Cardiac fibroblast (primary cell): ENCODE measurements at regions not wholly inside any gene's neighbourhood (a gene's known extent, or its start where the extent isn't known, plus 50 kb on each side); places are given as distances from the start of the nearest gene placed in this dataset.

ENCODE experiments used
- DNase-seq, 2 donors: peaks; one replicate each; pipeline versions ENCODE4 v3.0.0 to v3.0.0-alpha.2; 2010; ENCODE audit warnings: low read depth in 2 of 2
- H3K4me3 ChIP-seq, 2 donors: replicated peaks in 1 of 2; 1 replicate in 1 of 2; 2 replicates in 1 of 2; pipeline ENCODE4 v1.5.1; 2011; ENCODE audit warnings: low read depth in 2 of 2, low read length in 2 of 2, mild to moderate bottlenecking in 2 of 2, moderate library complexity in 1 of 2
- TF ChIP-seq, protein P1 (sequence below): IDR thresholded peaks from one replicate; pipeline ENCODE4 v1.5.1; 2011; ENCODE audit warnings: low read depth, mild to moderate bottlenecking, low read length, inconsistent platforms

- H3K4me3 ChIP-seq: no peak overlapping the region
- TF ChIP-seq, protein P1, sequence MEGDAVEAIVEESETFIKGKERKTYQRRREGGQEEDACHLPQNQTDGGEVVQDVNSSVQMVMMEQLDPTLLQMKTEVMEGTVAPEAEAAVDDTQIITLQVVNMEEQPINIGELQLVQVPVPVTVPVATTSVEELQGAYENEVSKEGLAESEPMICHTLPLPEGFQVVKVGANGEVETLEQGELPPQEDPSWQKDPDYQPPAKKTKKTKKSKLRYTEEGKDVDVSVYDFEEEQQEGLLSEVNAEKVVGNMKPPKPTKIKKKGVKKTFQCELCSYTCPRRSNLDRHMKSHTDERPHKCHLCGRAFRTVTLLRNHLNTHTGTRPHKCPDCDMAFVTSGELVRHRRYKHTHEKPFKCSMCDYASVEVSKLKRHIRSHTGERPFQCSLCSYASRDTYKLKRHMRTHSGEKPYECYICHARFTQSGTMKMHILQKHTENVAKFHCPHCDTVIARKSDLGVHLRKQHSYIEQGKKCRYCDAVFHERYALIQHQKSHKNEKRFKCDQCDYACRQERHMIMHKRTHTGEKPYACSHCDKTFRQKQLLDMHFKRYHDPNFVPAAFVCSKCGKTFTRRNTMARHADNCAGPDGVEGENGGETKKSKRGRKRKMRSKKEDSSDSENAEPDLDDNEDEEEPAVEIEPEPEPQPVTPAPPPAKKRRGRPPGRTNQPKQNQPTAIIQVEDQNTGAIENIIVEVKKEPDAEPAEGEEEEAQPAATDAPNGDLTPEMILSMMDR: no peak
- DNase-seq: no peak
These were observed 1603.9 kb downstream of the ADGRL3 start for GRCh38 chr4:62804075-62804474.

DNA sequence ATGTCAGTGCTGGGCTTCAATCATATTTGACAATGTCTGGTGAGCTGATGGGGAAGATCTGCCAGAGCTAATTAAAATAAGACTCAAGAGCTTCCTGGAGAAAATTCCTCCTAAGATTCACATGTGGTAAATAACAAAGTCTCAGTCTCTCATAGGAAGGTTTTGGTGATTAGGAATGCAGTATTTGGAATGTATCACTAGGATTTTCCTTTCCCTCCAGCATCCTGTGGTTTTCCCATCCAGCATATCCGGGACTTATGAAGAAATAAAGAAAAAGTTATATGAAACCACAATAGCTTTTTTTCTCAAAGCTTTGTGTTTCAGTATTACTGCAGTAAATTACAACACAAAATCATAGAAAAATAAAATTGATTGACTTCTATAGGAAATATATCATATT, 1597.1 kb downstream of the ADGRL3 start:
- DNase-seq: no peak
- TF ChIP-seq, protein P1: no peak
- H3K4me3 ChIP-seq: no peak overlapping the region

DNA sequence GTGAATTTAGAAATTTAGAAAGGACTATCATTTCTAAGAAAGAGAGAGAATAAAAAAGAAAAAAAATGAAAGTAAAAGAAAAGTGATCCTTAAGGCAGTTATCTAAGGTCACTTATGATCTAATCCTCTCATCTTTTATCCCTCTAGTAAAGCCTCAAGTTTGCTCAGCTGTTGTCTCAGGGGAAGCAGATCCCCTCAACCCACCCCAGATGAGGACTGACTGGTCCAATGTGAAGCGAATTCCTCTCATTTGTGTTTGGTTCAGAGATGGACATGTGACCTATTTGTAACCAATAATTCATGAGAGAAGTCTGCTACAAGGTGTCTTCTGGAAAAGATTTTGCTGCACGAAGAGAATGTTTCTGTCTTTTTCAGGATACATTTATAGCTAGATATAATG, 1591.3 kb downstream of the ADGRL3 start:
- DNase-seq: no peak
- no peak overlapping the region for H3K4me3 ChIP-seq
- TF ChIP-seq, protein P1: no peak

GRCh38 chr4:62771983-62772557, 1571.9 kb downstream of the ADGRL3 start:
- DNase-seq: no peak
- TF ChIP-seq, protein P1: no peak
- no peak overlapping the region for H3K4me3 ChIP-seq

DNA sequence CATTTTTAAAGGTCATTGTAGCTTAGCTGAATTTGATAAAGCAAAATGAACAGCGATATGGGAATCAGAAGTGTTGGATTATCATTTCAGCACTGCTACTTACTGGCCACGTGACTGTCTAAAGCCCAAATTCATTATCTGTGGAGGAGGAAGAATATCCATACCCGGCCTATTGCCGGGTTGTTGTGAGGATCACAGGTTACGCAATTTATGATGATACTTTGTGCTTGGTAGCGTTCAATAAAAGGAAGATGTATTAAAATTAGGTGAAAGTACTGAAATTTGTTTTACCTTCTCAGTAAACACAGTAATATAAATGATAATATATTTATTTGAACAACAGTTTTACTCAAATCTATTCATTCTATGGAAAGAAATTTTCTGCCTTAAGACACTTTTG, 1540.2 kb downstream of the ADGRL3 start:
- no peak overlapping the region for H3K4me3 ChIP-seq
- TF ChIP-seq, protein P1: no peak
- DNase-seq: no peak

DNA sequence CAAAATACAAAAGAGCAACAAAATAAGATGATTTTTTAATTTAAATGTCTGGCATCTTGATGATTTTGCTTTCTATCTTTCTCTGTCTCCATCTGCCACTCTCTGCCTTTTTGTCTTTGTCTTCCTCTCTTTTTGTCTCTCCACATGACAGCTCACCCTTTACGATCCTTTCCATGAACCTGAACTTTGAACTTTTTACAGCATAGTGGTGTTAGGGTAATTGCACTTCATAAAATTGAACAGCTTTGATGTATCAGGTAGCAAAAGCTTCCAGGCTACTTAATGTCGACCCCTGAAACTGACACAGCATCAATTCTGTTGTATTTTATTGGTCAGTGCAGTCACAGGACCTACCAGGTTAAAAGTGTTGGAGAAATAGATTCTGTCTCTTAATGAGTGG, 1517.0 kb downstream of the ADGRL3 start:
- DNase-seq: no peak
- TF ChIP-seq, protein P1: no peak
- H3K4me3 ChIP-seq: no peak overlapping the region

DNA sequence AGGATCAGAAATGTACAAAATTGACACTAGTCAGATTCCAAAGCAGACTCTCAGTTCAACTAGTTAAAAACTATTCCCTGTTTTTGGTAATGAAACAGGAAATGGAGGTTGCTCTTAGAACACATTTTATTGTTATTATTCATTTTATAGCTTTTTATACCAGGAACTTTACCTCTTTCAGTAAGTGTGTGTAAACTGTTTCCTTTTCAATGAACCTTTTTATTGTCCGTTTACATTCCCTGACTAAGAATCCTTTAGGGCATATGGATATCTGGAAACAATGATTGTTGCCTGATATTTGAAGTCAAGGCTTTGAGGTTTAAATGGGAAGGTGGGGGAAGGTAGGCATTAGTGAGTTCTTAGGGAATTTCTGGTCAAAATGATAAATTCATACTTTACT, 1511.4 kb downstream of the ADGRL3 start:
- TF ChIP-seq, protein P1: no peak
- DNase-seq: no peak
- no peak overlapping the region for H3K4me3 ChIP-seq
